ENCODE measurements at regions not wholly inside any gene's neighbourhood (a gene's known extent, or its start where the extent isn't known, plus 50 kb on each side); places are given as distances from the start of the nearest gene placed in this dataset.

GRCh38 chr15:53171571-53171970 is 381.4 kb upstream of the ONECUT1 start:
- no peak for TF ChIP-seq CTCF (IDR thresholded peaks at IDR 0.05; ENCODE audit: extremely low read depth, missing control alignments)

GRCh38 chr15:53166684-53167201 is 376.6 kb upstream of the ONECUT1 start:
- DNase-seq (ENCODE audit: low spot score): no peak
- no peak for TF ChIP-seq CTCF (IDR thresholded peaks at IDR 0.05; ENCODE audit: extremely low read depth, missing control alignments)

More at GRCh38 chr15:53171571-53171970, 381.4 kb upstream of the ONECUT1 start:
- DNase-seq (ENCODE audit: low spot score): no peak

GRCh38 chr15:53165988-53166683 is 376.0 kb upstream of the ONECUT1 start:
- no peak for DNase-seq (ENCODE audit: low spot score)
- TF ChIP-seq CTCF (IDR thresholded peaks at IDR 0.05; ENCODE audit: extremely low read depth, missing control alignments): no peak

GRCh38 chr15:53160092-53160704 is 370.1 kb upstream of the ONECUT1 start:
- TF ChIP-seq CTCF (IDR thresholded peaks at IDR 0.05; ENCODE audit: extremely low read depth, missing control alignments): no peak
- no peak for DNase-seq (ENCODE audit: low spot score)

GRCh38 chr15:53159458-53159857 is 369.3 kb upstream of the ONECUT1 start:
- no peak for DNase-seq (ENCODE audit: low spot score)
- no peak for TF ChIP-seq CTCF (IDR thresholded peaks at IDR 0.05; ENCODE audit: extremely low read depth, missing control alignments)

GRCh38 chr15:53158995-53159394 is 368.9 kb upstream of the ONECUT1 start:
- DNase-seq (ENCODE audit: low spot score): no peak
- TF ChIP-seq CTCF (IDR thresholded peaks at IDR 0.05; ENCODE audit: extremely low read depth, missing control alignments): no peak

- TF ChIP-seq CTCF (IDR thresholded peaks at IDR 0.05; ENCODE audit: extremely low read depth, missing control alignments): no peak
- no peak for DNase-seq (ENCODE audit: low spot score)
These were observed 343.2 kb upstream of the ONECUT1 start for GRCh38 chr15:53133255-53133850.
